Spleen (tissue), 7 donors: ENCODE measurements at regions not wholly inside any gene's neighbourhood (a gene's known extent, or its start where the extent isn't known, plus 50 kb on each side); places are given as distances from the start of the nearest gene placed in this dataset.

ENCODE experiments used
- CTCF ChIP-seq, 11 experiments: fragments of 200-600 bp in 7 of 11; fragments of 450-650 bp in 4 of 11; sonication (generic) in 4 of 11; IDR thresholded peaks in 8 of 11; conservative IDR thresholded peaks in 3 of 11; 1 replicate in 7 of 11; 2 replicates in 4 of 11; pipeline versions ENCODE4 v1.4.0 to v1.8.0; 2016 to 2021; ENCODE audit warnings: antibody characterized with exemption in 11 of 11, inconsistent platforms in 4 of 11, mild to moderate bottlenecking in 1 of 11
- POLR2A ChIP-seq, 3 donors: fragments of 450-650 bp; IDR thresholded peaks; one replicate each; pipeline ENCODE4 v1.5.1; 2017; ENCODE audit warnings: antibody characterized with exemption in 3 of 3, mild to moderate bottlenecking in 1 of 3
- POLR2AphosphoS5 ChIP-seq, 3 donors: sonication (generic); formaldehyde crosslinking; IDR thresholded peaks; one replicate each; pipeline ENCODE4 v1.5.1; 2017; ENCODE audit warnings: antibody characterized with exemption in 3 of 3
- donor health status: DM: no; HTN: no; CAD: no; lungs with moderate emphysema.
- donor health status: DM: no; HTN: no; CAD: no.
- donor health status: DM: no; HTN: no; CAD: no.

GRCh38 chr5:121702682-121703081 lies 149.0 kb upstream of the FTMT start:
- TF ChIP-seq CTCF (IDR thresholded peaks at IDR 0.05 in 8 of 11, conservative IDR thresholded peaks at IDR 0.05 in 3 of 11) (no peak), POLR2A (IDR thresholded peaks at IDR 0.05) (no peak), POLR2AphosphoS5 (IDR thresholded peaks at IDR 0.05) (no peak)
